Lower leg skin (tissue), 4 donors: ENCODE measurements at regions not wholly inside any gene's neighbourhood (a gene's known extent, or its start where the extent isn't known, plus 50 kb on each side); places are given as distances from the start of the nearest gene placed in this dataset.

Experiments
- DNase-seq, 2 donors: peaks; one replicate each; pipeline ENCODE4 v3.0.0-alpha.2; 2019; ENCODE audit warnings: low spot score in 2 of 2
- H3K4me3 ChIP-seq: fragments of 200-600 bp; sonication (generic); 2 replicates; pipeline ENCODE4 v1.5.1; 2017; ENCODE audit warnings: mild to moderate bottlenecking, low read depth; ENCODE audit not compliant: poor library complexity, severe bottlenecking
- CTCF ChIP-seq, 3 donors: fragments of 450-650 bp; IDR thresholded peaks; one replicate each; pipeline ENCODE4 v1.5.1; 2016; ENCODE audit warnings: antibody characterized with exemption in 3 of 3, mild to moderate bottlenecking in 3 of 3, moderate library complexity in 2 of 3
- POLR2A ChIP-seq, 2 donors: fragments of 450-650 bp; IDR thresholded peaks; one replicate each; pipeline ENCODE4 v1.6.1; 2016 to 2017; ENCODE audit warnings: antibody characterized with exemption in 2 of 2, mild to moderate bottlenecking in 1 of 2, moderate library complexity in 1 of 2
- WGBS, 2 donors: methylation state at CpG; one replicate each; pipeline ENCODE4 v1.1.5; 2018; 5-methylcytosine and 5-hydroxymethylcytosine counted together
- intact Hi-C: fragments of 100-400 bp; cut with DNase I; formaldehyde crosslinking; loops from one replicate; pipeline ENCODE4 v1.15.0; 2023; ENCODE audit warnings: low total_unique reads

GRCh38 chr1:80994038-80994437, 806.7 kb upstream of the ADGRL2 start:
- TF ChIP-seq CTCF (IDR thresholded peaks at IDR 0.05), result no peak
- TF ChIP-seq POLR2A (IDR thresholded peaks at IDR 0.05), result no peak
- no peak overlapping the region for H3K4me3 ChIP-seq
- WGBS, 2 donors, result 68 to 69% methylated on average over 1 of the region's 1 CpG
- intact Hi-C loops, result no loop called here
- no peak for DNase-seq

- TF ChIP-seq CTCF (IDR thresholded peaks at IDR 0.05), result no peak
- no peak for TF ChIP-seq POLR2A (IDR thresholded peaks at IDR 0.05)
- intact Hi-C loops, result no loop called here
- H3K4me3 ChIP-seq, result no peak overlapping the region
- 68 to 71% methylated on average over 4 of the region's 4 CpGs for WGBS, 2 donors
- no peak for DNase-seq
Measured at GRCh38 chr1:80993154-80993980, 807.4 kb upstream of the ADGRL2 start.

- 45 to 65% methylated on average over 2 of the region's 2 CpGs for WGBS, 2 donors
- no peak for DNase-seq
- intact Hi-C loops, result no loop called here
- TF ChIP-seq CTCF (IDR thresholded peaks at IDR 0.05) (no peak), POLR2A (IDR thresholded peaks at IDR 0.05) (no peak)
- H3K4me3 ChIP-seq, result no peak overlapping the region
Measured at GRCh38 chr1:80989455-80989854, 811.3 kb upstream of the ADGRL2 start.

- no peak for DNase-seq
- intact Hi-C loops, result no loop called here
Measured at GRCh38 chr1:80988926-80989325, 811.8 kb upstream of the ADGRL2 start.

GRCh38 chr1:80987824-80988223, 812.9 kb upstream of the ADGRL2 start:
- no peak overlapping the region for H3K4me3 ChIP-seq
- DNase-seq, result no peak

More at GRCh38 chr1:80988926-80989325, 811.8 kb upstream of the ADGRL2 start:
- H3K4me3 ChIP-seq, result no peak overlapping the region
- WGBS, 2 donors, result 45 to 51% methylated on average over 4 of the region's 4 CpGs
- TF ChIP-seq POLR2A (IDR thresholded peaks at IDR 0.05) (no peak), CTCF (IDR thresholded peaks at IDR 0.05) (no peak)

More at GRCh38 chr1:80987824-80988223, 812.9 kb upstream of the ADGRL2 start:
- WGBS, 2 donors, result 57 to 63% methylated on average over 1 of the region's 1 CpG
- no peak for TF ChIP-seq CTCF (IDR thresholded peaks at IDR 0.05)
- TF ChIP-seq POLR2A (IDR thresholded peaks at IDR 0.05), result no peak
- intact Hi-C loops, result no loop called here
